Glutamatergic neuron (in vitro differentiated cells): ENCODE measurements at regions not wholly inside any gene's neighbourhood (a gene's known extent, or its start where the extent isn't known, plus 50 kb on each side); places are given as distances from the start of the nearest gene placed in this dataset.
A peak's percentile ranks its signal among the peaks of the same experiment; 100 is the strongest.
"Not testable (repeated sequence)": the region's sequence is repeated elsewhere in the genome, so short reads cannot be mapped to it uniquely, and the experiment has no call there.

Experiments
- DNase-seq: peaks from one replicate; pipeline ENCODE4 v3.0.0; 2022
- H3K27ac Mint-ChIP-seq: one replicate; pipeline ENCODE4 v1.8.0; 2020; ENCODE audit warnings: mild to moderate bottlenecking, mixed read lengths, inconsistent platforms; ENCODE audit not compliant: unreplicated experiment
- H3K27me3 Mint-ChIP-seq: one replicate; pipeline ENCODE4 v1.8.0; 2020; ENCODE audit warnings: mild to moderate bottlenecking, moderate library complexity, mixed read lengths, inconsistent platforms; ENCODE audit not compliant: unreplicated experiment
- H3K36me3 Mint-ChIP-seq: one replicate; pipeline ENCODE4 v1.8.0; 2020; ENCODE audit warnings: mild to moderate bottlenecking, mixed read lengths, inconsistent platforms; ENCODE audit not compliant: unreplicated experiment
- H3K4me1 Mint-ChIP-seq: one replicate; pipeline ENCODE4 v1.8.0; 2020; ENCODE audit warnings: mild to moderate bottlenecking, low read depth, mixed read lengths, inconsistent platforms; ENCODE audit not compliant: unreplicated experiment
- H3K4me3 Mint-ChIP-seq: one replicate; pipeline ENCODE4 v1.8.0; 2020; ENCODE audit warnings: mild to moderate bottlenecking, mixed read lengths, inconsistent platforms; ENCODE audit not compliant: unreplicated experiment
- H3K9me3 Mint-ChIP-seq: one replicate; pipeline ENCODE4 v1.8.0; 2020; ENCODE audit warnings: mild to moderate bottlenecking, moderate library complexity, mixed read lengths, inconsistent platforms; ENCODE audit not compliant: unreplicated experiment
- CTCF ChIP-seq: fragments of 200-600 bp; sonication (generic); IDR thresholded peaks from one replicate; pipeline ENCODE4 v1.5.0; 2021; ENCODE audit not compliant: partially characterized antibody, unreplicated experiment

- Mint-ChIP-seq H3K9me3 (peaks cover 10% of the 10 kb centered on the region), H3K4me3 (peak overlapping the region; percentile 67), H3K36me3 (no peaks in the 10 kb centered on the region), H3K4me1 (peaks cover 35% of the 10 kb centered on the region), H3K27ac (peak overlapping the region; percentile 98), H3K27me3 (peaks cover 10% of the 10 kb centered on the region)
- no peak for TF ChIP-seq CTCF
- DNase-seq, result no peak
These were observed 654.2 kb downstream of the REEP3 start for GRCh38 chr10:64175271-64175962.

- TF ChIP-seq CTCF, result no peak
- Mint-ChIP-seq H3K4me1 (peaks cover 6% of the 10 kb centered on the region), H3K4me3 (no peak overlapping the region), H3K27ac (no peak overlapping the region), H3K9me3 (no peaks in the 10 kb centered on the region), H3K27me3 (no peaks in the 10 kb centered on the region), H3K36me3 (peaks cover 4% of the 10 kb centered on the region)
- no peak for DNase-seq
These were observed 661.5 kb downstream of the REEP3 start for GRCh38 chr10:64182671-64183070.

GRCh38 chr10:64191286-64191685, 670.1 kb downstream of the REEP3 start:
- DNase-seq, result no peak
- no peak for TF ChIP-seq CTCF
- H3K27me3 Mint-ChIP-seq, result no peaks in the 10 kb centered on the region
- no peaks in the 10 kb centered on the region for H3K9me3 Mint-ChIP-seq
- peak overlapping the region; percentile 34 for H3K4me3 Mint-ChIP-seq
- peak overlapping the region; percentile 75 for H3K27ac Mint-ChIP-seq
- peaks cover 1% of the 10 kb centered on the region for H3K4me1 Mint-ChIP-seq
- H3K36me3 Mint-ChIP-seq, result peaks cover 4% of the 10 kb centered on the region

- Mint-ChIP-seq H3K27ac (no peak overlapping the region), H3K4me1 (no peaks in the 10 kb centered on the region), H3K4me3 (no peak overlapping the region), H3K9me3 (no peaks in the 10 kb centered on the region), H3K27me3 (peaks cover 2% of the 10 kb centered on the region), H3K36me3 (no peaks in the 10 kb centered on the region)
- no peak for TF ChIP-seq CTCF
- no peak for DNase-seq
These were observed 675.6 kb downstream of the REEP3 start for GRCh38 chr10:64196638-64197315.

DNA sequence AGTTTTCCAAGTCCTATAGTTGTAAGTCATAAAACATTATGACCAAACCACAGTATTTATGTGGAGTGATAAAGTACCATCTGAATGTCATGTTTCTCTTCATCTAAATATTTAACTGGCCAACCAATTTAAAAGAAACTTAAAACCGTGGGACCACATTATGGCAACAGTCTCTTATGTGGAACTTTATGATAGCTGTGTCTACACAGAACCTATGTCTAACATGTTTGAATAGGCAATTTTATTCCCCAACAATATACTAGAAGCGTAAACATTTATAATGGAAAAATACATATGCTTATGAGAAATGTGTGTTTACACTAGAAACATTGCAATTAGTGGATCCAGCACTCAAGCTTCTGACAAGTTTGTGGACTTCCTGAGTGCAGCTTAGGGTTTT, 680.7 kb downstream of the REEP3 start:
- Mint-ChIP-seq H3K27me3 (peaks cover 2% of the 10 kb centered on the region), H3K4me3 (no peak overlapping the region), H3K36me3 (no peaks in the 10 kb centered on the region), H3K27ac (no peak overlapping the region), H3K9me3 (peaks cover 1% of the 10 kb centered on the region), H3K4me1 (peaks cover 9% of the 10 kb centered on the region)
- TF ChIP-seq CTCF, result no peak
- no peak for DNase-seq

- not testable (repeated sequence) for H3K4me1 Mint-ChIP-seq, H3K36me3 Mint-ChIP-seq, H3K4me3 Mint-ChIP-seq, H3K27me3 Mint-ChIP-seq, H3K9me3 Mint-ChIP-seq, DNase-seq
- H3K27ac Mint-ChIP-seq, result peak overlapping the region; percentile 56
These were observed 683.3 kb downstream of the REEP3 start for GRCh38 chr10:64204504-64204903.
